SK-N-SH (cell line): ENCODE measurements at regions not wholly inside any gene's neighbourhood (a gene's known extent, or its start where the extent isn't known, plus 50 kb on each side); places are given as distances from the start of the nearest gene placed in this dataset.

ENCODE experiments used
- CTCF ChIA-PET: fragments of 300-600, 350-600 bp; formaldehyde crosslinking; extraction: SDS; loops from one replicate; lab custom pipeline; 2021; lab: Yijun Ruan, JAX
- POLR2A ChIA-PET: fragments of 350-600 bp; sonication (Branson Sonifier 250); formaldehyde crosslinking; extraction: SDS; loops from one replicate; lab custom pipeline; 2020; ENCODE audit warnings: antibody characterized with exemption, inconsistent platforms; lab: Yijun Ruan, JAX
- DNase-seq: peaks from one replicate; pipeline ENCODE4 v3.0.0; 2012
- H2AFZ ChIP-seq: fragments of 200-600 bp; sonication (generic); 2 replicates; pipeline ENCODE4 v1.8.1; 2016; ENCODE audit warnings: antibody characterized with exemption, mild to moderate bottlenecking, low read depth
- H3F3A ChIP-seq: fragments of 200-600 bp; sonication (generic); replicated peaks from 2 replicates; pipeline ENCODE3; 2016; ENCODE audit warnings: antibody characterized with exemption, mild to moderate bottlenecking; ENCODE audit not compliant: insufficient read depth
- H3K27ac ChIP-seq, 2 experiments: fragments of 200-500 bp in 1 of 2; fragments of 200-600 bp in 1 of 2; sonication (Bioruptor generic) in 1 of 2; sonication (generic), shearing (Covaris generic) in 1 of 2; 2 replicates each; pipeline versions ENCODE4 v1.5.1 to v1.6.1; 2014 to 2016; ENCODE audit warnings: low read depth in 2 of 2, inconsistent platforms in 1 of 2, low read length in 1 of 2, mild to moderate bottlenecking in 1 of 2, mixed read lengths in 1 of 2
- H3K27me3 ChIP-seq: fragments of 200-600 bp; sonication (generic), shearing (Covaris generic); 2 replicates; pipeline ENCODE4 v1.6.1; 2016; ENCODE audit warnings: mixed run types; ENCODE audit not compliant: insufficient read depth
- H3K36me3 ChIP-seq, 2 experiments: fragments of 200-500 bp in 1 of 2; fragments of 200-600 bp in 1 of 2; sonication (Bioruptor generic) in 1 of 2; sonication (generic) in 1 of 2; replicated peaks in 1 of 2; 2 replicates each; pipeline versions ENCODE3 to v1.5.1; 2014 to 2016; ENCODE audit warnings: low read length in 1 of 2, mild to moderate bottlenecking in 1 of 2; ENCODE audit not compliant: insufficient read depth in 2 of 2, control insufficient read depth in 1 of 2
- H3K4me1 ChIP-seq, 2 experiments: fragments of 200-500 bp in 1 of 2; fragments of 200-600 bp in 1 of 2; sonication (Bioruptor generic) in 1 of 2; sonication (generic), shearing (Covaris generic) in 1 of 2; 2 replicates each; pipeline versions ENCODE4 v1.5.1 to v1.6.1; 2014 to 2016; ENCODE audit warnings: low read depth in 1 of 2, low read length in 1 of 2, mixed run types in 1 of 2; ENCODE audit not compliant: insufficient read depth in 2 of 2, control insufficient read depth in 1 of 2
- H3K4me2 ChIP-seq: fragments of 200-600 bp; sonication (generic), shearing (Covaris generic); 2 replicates; pipeline ENCODE4 v1.6.1; 2017; ENCODE audit warnings: mixed run types
- H3K4me3 ChIP-seq, 2 experiments: fragments of 200-500 bp in 1 of 2; fragments of 200-600 bp in 1 of 2; sonication (Bioruptor generic) in 1 of 2; sonication (generic), shearing (Covaris generic) in 1 of 2; 2 replicates each; pipeline versions ENCODE4 v1.5.1 to v1.8.1; 2014 to 2016; ENCODE audit warnings: low read depth in 2 of 2, inconsistent platforms in 1 of 2, low read length in 1 of 2, mild to moderate bottlenecking in 1 of 2, mixed read lengths in 1 of 2, moderate library complexity in 1 of 2
- H3K79me2 ChIP-seq: fragments of 200-600 bp; sonication (generic); 2 replicates; pipeline ENCODE4 v1.8.1; 2017; ENCODE audit warnings: mild to moderate bottlenecking; ENCODE audit not compliant: insufficient read depth
- H3K9ac ChIP-seq: fragments of 200-600 bp; sonication (generic); 2 replicates; pipeline ENCODE4 v1.6.1; 2017; ENCODE audit warnings: mixed run types
- H3K9me2 ChIP-seq: fragments of 200-600 bp; sonication (generic); 2 replicates; pipeline ENCODE4 v1.6.1; 2017; ENCODE audit warnings: mixed run types
- H3K9me3 ChIP-seq: fragments of 200-600 bp; sonication (generic); 2 replicates; pipeline ENCODE4 v1.6.1; 2017; ENCODE audit warnings: mixed run types, mild to moderate bottlenecking, moderate library complexity
- H4K20me1 ChIP-seq: fragments of 200-600 bp; sonication (generic); 2 replicates; pipeline ENCODE4 v1.6.1; 2017; ENCODE audit warnings: mild to moderate bottlenecking, mixed run types; ENCODE audit not compliant: insufficient read depth
- CHD2 ChIP-seq: fragments of 150-350 bp; IDR thresholded peaks from 2 replicates; pipeline ENCODE4 v1.6.1; 2018; ENCODE audit warnings: low read length; ENCODE audit not compliant: partially characterized antibody
- EP300 ChIP-seq, 2 experiments: IDR thresholded peaks; 2 replicates each; pipeline versions ENCODE4 v1.4.0 to v1.6.1; 2012; ENCODE audit warnings: borderline replicate concordance in 1 of 2, low read depth in 1 of 2, low read length in 1 of 2
- FOXM1 ChIP-seq: IDR thresholded peaks from 2 replicates; pipeline ENCODE4 v1.4.0; 2012; ENCODE audit warnings: low read depth, mild to moderate bottlenecking
- GATA2 ChIP-seq: sonication (generic); formaldehyde crosslinking; IDR thresholded peaks from 2 replicates; pipeline ENCODE4 v1.5.0; 2020; ENCODE audit warnings: mild to moderate bottlenecking, missing genetic modification reagents
- JUND ChIP-seq: IDR thresholded peaks from 2 replicates; pipeline ENCODE4 v1.4.0; 2012
- MEF2A ChIP-seq: IDR thresholded peaks from 2 replicates; pipeline ENCODE4 v1.4.0; 2012; ENCODE audit warnings: low read depth, borderline replicate concordance
- NFIC ChIP-seq: IDR thresholded peaks from 2 replicates; pipeline ENCODE4 v1.4.0; 2012; ENCODE audit warnings: borderline replicate concordance
- POLR2AphosphoS5 ChIP-seq: IDR thresholded peaks from 2 replicates; pipeline ENCODE4 v1.6.1; 2012; ENCODE audit warnings: low read depth, low read length
- RAD21 ChIP-seq: IDR thresholded peaks from 2 replicates; pipeline ENCODE4 v1.6.1; 2012; ENCODE audit warnings: mild to moderate bottlenecking, low read length
- RFX5 ChIP-seq: IDR thresholded peaks from 2 replicates; pipeline ENCODE4 v1.6.1; 2012; ENCODE audit warnings: mild to moderate bottlenecking, improper control_type of control experiment, low read length
- SIN3A ChIP-seq: IDR thresholded peaks from 2 replicates; pipeline ENCODE4 v1.6.1; 2012; ENCODE audit warnings: low read depth, mild to moderate bottlenecking, low read length, moderate library complexity, borderline replicate concordance
- SMC3 ChIP-seq: IDR thresholded peaks from 2 replicates; pipeline ENCODE4 v1.6.1; 2012; ENCODE audit warnings: low read depth, low read length, improper control_type of control experiment
- TAF1 ChIP-seq: IDR thresholded peaks from 2 replicates; pipeline ENCODE4 v1.6.1; 2012; ENCODE audit warnings: low read depth, mild to moderate bottlenecking, low read length, moderate library complexity, borderline replicate concordance
- TCF12 ChIP-seq: IDR thresholded peaks from 2 replicates; pipeline ENCODE4 v1.4.0; 2012
- WGBS: methylation state at CpG from one replicate; pipeline ENCODE4 v1.1.6; 2017; ENCODE audit warnings: low lambda C conversion rate; 5-methylcytosine and 5-hydroxymethylcytosine counted together
- TF ChIP-seq, protein P1 (sequence below): IDR thresholded peaks from 2 replicates; pipeline ENCODE4 v1.4.0; 2012; ENCODE audit warnings: low read depth, borderline replicate concordance
- TF ChIP-seq, protein P2 (sequence below): fragments of 200-600 bp; sonication (generic); IDR thresholded peaks from 2 replicates; pipeline ENCODE4 v1.6.1; 2017; ENCODE audit warnings: antibody characterized with exemption, mild to moderate bottlenecking, moderate library complexity
- TF ChIP-seq, protein P3 (sequence below): IDR thresholded peaks from 2 replicates; pipeline ENCODE4 v1.4.0; 2012; ENCODE audit warnings: low read depth
- TF ChIP-seq, protein P4 (sequence below): IDR thresholded peaks from 2 replicates; pipeline ENCODE4; 2012
- TF ChIP-seq, protein P5 (sequence below): fragments of 150-350 bp; IDR thresholded peaks from 2 replicates; pipeline ENCODE4 v1.6.1; 2017; ENCODE audit warnings: antibody characterized with exemption, low read length, low read depth, borderline replicate concordance

DNA sequence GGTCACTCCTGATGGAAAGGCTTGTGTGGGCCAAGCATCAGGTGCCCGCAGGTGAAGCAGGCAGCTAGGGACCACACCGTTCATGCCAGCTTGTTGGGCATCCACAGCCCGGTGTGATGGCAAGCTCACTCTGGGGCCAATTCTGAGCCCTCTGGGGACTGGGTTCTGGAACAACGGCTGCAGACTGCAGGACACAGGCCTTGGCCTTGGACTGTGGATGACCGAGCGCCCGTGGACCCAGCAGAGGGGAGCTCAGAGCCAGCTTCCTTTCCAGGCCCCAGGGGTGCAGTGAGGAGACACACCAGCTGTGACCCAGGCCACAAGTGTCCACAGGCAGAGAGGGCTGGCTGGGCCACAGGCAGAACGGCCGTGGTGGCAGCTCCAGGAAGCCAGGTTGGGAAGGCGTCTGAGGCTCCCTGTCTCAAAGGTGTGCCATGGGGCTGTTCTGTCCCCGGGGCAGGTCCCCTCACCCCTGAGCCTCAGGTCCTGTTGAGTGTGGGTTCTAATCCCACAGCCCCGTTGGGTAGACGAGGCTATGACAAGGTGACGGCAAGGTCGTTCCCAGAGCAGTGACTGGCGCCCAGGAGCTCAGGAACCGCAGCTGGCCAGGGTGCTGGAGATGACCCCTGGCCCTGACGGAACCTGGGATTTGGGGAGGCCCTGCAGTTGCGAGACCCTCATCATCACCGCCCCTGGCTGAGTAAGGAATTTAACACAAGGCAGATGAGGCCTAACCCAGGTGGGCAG is 1079.4 kb downstream of the BRD1 start:
- WGBS = 39% methylated on average over 8 of the region's 20 CpGs
- Histone ChIP-seq H3K79me2 (no peaks in the 10 kb centered on the region), H3K4me1 (no peaks in the 10 kb centered on the region), H3K4me3 (no peak overlapping the region), H3K9me3 (no peaks in the 10 kb centered on the region), H4K20me1 (no peaks in the 10 kb centered on the region), H3K9ac (no peak overlapping the region), H3K27me3 (no peaks in the 10 kb centered on the region), H3K4me2 (no peak overlapping the region), H3F3A (no peaks in the 10 kb centered on the region), H3K36me3 (no peaks in the 10 kb centered on the region), H2AFZ (no peak overlapping the region), H3K9me2 (no peaks in the 10 kb centered on the region), H3K27ac (no peak overlapping the region)
- no peak for DNase-seq
- no peak for TF ChIP-seq SIN3A
- TF ChIP-seq POLR2AphosphoS5 = no peak
- TF ChIP-seq SMC3 = no peak
- TF ChIP-seq, protein P1, sequence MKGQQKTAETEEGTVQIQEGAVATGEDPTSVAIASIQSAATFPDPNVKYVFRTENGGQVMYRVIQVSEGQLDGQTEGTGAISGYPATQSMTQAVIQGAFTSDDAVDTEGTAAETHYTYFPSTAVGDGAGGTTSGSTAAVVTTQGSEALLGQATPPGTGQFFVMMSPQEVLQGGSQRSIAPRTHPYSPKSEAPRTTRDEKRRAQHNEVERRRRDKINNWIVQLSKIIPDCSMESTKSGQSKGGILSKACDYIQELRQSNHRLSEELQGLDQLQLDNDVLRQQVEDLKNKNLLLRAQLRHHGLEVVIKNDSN = no peak
- TF ChIP-seq, protein P2, sequence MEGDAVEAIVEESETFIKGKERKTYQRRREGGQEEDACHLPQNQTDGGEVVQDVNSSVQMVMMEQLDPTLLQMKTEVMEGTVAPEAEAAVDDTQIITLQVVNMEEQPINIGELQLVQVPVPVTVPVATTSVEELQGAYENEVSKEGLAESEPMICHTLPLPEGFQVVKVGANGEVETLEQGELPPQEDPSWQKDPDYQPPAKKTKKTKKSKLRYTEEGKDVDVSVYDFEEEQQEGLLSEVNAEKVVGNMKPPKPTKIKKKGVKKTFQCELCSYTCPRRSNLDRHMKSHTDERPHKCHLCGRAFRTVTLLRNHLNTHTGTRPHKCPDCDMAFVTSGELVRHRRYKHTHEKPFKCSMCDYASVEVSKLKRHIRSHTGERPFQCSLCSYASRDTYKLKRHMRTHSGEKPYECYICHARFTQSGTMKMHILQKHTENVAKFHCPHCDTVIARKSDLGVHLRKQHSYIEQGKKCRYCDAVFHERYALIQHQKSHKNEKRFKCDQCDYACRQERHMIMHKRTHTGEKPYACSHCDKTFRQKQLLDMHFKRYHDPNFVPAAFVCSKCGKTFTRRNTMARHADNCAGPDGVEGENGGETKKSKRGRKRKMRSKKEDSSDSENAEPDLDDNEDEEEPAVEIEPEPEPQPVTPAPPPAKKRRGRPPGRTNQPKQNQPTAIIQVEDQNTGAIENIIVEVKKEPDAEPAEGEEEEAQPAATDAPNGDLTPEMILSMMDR = no peak
- no peak for TF ChIP-seq MEF2A
- no peak for TF ChIP-seq NFIC
- TF ChIP-seq GATA2 = no peak
- TF ChIP-seq, protein P3, sequence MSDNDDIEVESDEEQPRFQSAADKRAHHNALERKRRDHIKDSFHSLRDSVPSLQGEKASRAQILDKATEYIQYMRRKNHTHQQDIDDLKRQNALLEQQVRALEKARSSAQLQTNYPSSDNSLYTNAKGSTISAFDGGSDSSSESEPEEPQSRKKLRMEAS = no peak
- ChIA-PET POLR2A (no interaction called here), CTCF (no interaction called here)

DNA sequence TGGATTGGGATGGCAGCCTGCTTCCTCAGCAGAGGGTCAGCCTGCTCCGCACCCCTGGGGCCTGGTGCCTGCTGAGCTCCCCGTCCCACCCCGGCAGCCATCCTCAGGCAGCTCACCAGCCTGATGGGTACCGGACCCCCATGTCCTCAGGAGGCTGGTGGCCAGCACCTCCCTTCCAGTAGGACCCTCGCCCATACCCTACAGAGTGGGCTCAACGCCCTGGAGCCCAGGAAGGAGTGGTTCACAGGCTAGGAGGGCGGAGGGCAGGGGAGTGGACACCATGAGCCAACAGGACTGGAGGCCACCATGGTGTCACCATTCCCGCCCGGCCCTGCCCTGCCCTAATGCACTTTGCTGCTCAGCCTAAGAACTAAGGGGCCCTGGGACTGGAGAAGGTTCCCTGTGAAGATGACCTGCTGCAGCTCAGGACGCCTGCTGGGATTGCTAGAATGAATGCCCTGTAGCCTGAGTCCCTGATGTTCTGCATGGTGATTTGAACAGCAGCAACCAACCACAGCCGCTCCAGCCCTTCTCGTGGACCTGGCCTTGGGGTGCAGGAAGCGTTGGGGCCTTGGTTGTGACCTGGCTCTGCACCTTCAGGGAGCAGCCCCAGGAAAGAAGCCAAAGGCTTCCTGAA is 1080.8 kb downstream of the BRD1 start:
- ChIA-PET CTCF (no interaction called here), POLR2A (no interaction called here)
- Histone ChIP-seq H3K27me3 (no peaks in the 10 kb centered on the region; the same call in 1 of the 2 replicates), H3K79me2 (no peaks in the 10 kb centered on the region), H3F3A (no peaks in the 10 kb centered on the region), H3K9me3 (no peaks in the 10 kb centered on the region), H4K20me1 (no peaks in the 10 kb centered on the region), H3K9ac (no peak overlapping the region), H3K36me3 (no peaks in the 10 kb centered on the region), H3K4me3 (no peak overlapping the region), H3K4me2 (no peak overlapping the region), H3K27ac (no peak overlapping the region), H2AFZ (no peak overlapping the region), H3K4me1 (no peaks in the 10 kb centered on the region), H3K9me2 (no peaks in the 10 kb centered on the region)
- DNase-seq = no peak
- TF ChIP-seq FOXM1 (no peak), EP300 (IDR thresholded peaks at IDR 0.05; ENCODE audit: borderline replicate concordance in 1 of 2, low read depth in 1 of 2, low read length in 1 of 2) (no peak), RFX5 (no peak), JUND (no peak), MEF2A (no peak), CHD2 (no peak), TAF1 (no peak), RAD21 (no peak), TCF12 (no peak)
- TF ChIP-seq, protein P3 = no peak
- TF ChIP-seq, protein P4, sequence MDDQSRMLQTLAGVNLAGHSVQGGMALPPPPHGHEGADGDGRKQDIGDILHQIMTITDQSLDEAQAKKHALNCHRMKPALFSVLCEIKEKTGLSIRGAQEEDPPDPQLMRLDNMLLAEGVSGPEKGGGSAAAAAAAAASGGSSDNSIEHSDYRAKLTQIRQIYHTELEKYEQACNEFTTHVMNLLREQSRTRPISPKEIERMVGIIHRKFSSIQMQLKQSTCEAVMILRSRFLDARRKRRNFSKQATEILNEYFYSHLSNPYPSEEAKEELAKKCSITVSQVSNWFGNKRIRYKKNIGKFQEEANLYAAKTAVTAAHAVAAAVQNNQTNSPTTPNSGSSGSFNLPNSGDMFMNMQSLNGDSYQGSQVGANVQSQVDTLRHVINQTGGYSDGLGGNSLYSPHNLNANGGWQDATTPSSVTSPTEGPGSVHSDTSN = no peak
- TF ChIP-seq, protein P5, sequence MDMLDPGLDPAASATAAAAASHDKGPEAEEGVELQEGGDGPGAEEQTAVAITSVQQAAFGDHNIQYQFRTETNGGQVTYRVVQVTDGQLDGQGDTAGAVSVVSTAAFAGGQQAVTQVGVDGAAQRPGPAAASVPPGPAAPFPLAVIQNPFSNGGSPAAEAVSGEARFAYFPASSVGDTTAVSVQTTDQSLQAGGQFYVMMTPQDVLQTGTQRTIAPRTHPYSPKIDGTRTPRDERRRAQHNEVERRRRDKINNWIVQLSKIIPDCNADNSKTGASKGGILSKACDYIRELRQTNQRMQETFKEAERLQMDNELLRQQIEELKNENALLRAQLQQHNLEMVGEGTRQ = no peak
- 50% methylated on average over 2 of the region's 13 CpGs for WGBS
